HL-60 (cell line): ENCODE measurements at regions not wholly inside any gene's neighbourhood (a gene's known extent, or its start where the extent isn't known, plus 50 kb on each side); places are given as distances from the start of the nearest gene placed in this dataset.
"Not testable (repeated sequence)": the region's sequence is repeated elsewhere in the genome, so short reads cannot be mapped to it uniquely, and the experiment has no call there.

Experiments used
- DNase-seq, 2 experiments: peaks; one replicate each; pipeline ENCODE4 v3.0.0-alpha.2; 2010 to 2020; ENCODE audit warnings: low read depth in 1 of 2, low spot score in 1 of 2
- H3K27ac ChIP-seq: fragments of 250-450 bp; sonication (Bioruptor Pico); replicated peaks from 2 replicates; pipeline ENCODE4 v1.5.1; 2020; ENCODE audit warnings: mild to moderate bottlenecking, moderate library complexity
- H3K27me3 ChIP-seq: fragments of 250-450 bp; sonication (Bioruptor Pico); 2 replicates; pipeline ENCODE4 v1.5.1; 2021; ENCODE audit warnings: mild to moderate bottlenecking, moderate library complexity; ENCODE audit not compliant: insufficient read depth, poor library complexity, severe bottlenecking
- H3K4me3 ChIP-seq: replicated peaks from 2 replicates; pipeline ENCODE4 v1.5.1; 2011; ENCODE audit warnings: mild to moderate bottlenecking, control low read depth, low read length; ENCODE audit not compliant: insufficient read depth
- GABPA ChIP-seq: IDR thresholded peaks from 2 replicates; pipeline ENCODE4 v1.6.1; 2012; ENCODE audit warnings: low read depth
- POLR2AphosphoS5 ChIP-seq: IDR thresholded peaks from 2 replicates; pipeline ENCODE4 v1.6.1; 2012; ENCODE audit warnings: low read depth
- SPI1 ChIP-seq: IDR thresholded peaks from 2 replicates; pipeline ENCODE4 v1.6.1; 2012; ENCODE audit warnings: low read depth, mild to moderate bottlenecking, borderline replicate concordance
- TF ChIP-seq, protein P1 (sequence below): IDR thresholded peaks from 2 replicates; pipeline ENCODE4 v1.6.1; 2012; ENCODE audit warnings: low read depth; ENCODE audit not compliant: insufficient replicate concordance
- TF ChIP-seq, protein P2 (sequence below): IDR thresholded peaks from one replicate; pipeline ENCODE4 v1.5.1; 2011; ENCODE audit warnings: low read length, control low read depth, inconsistent platforms; ENCODE audit not compliant: insufficient read depth

DNA sequence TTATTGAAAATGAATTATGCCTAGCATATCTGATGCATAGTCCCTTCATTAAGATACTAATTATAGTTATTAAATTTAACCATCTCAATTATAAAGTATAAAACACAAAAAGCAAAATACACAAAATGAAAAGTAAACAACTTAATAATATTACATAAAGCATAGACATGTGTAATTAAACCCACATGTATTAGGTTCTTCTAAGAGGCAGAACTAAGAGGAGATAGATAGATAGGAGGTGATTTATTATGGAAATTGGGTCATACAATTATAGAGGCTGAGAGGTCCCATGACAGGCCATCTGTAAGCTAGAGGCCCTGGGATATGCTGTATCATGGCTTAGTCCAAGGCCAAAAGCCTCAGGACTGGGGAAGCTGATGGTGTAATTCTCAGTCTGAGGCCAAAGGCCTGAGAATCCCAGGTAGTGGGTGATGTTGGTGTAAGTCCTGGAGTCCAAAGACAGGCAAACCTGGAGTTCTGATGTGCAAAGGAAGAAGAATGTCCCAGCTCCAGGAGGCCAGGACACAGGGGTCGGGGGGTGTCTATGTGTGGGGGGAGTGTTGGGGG is 953.3 kb downstream of the TRHDE start:
- Histone ChIP-seq H3K4me3 (no peak overlapping the region), H3K27ac (no peak overlapping the region), H3K27me3 (no peaks in the 10 kb centered on the region)
- TF ChIP-seq SPI1, result no peak
- no peak for TF ChIP-seq POLR2AphosphoS5
- no peak for TF ChIP-seq GABPA
- TF ChIP-seq, protein P1, sequence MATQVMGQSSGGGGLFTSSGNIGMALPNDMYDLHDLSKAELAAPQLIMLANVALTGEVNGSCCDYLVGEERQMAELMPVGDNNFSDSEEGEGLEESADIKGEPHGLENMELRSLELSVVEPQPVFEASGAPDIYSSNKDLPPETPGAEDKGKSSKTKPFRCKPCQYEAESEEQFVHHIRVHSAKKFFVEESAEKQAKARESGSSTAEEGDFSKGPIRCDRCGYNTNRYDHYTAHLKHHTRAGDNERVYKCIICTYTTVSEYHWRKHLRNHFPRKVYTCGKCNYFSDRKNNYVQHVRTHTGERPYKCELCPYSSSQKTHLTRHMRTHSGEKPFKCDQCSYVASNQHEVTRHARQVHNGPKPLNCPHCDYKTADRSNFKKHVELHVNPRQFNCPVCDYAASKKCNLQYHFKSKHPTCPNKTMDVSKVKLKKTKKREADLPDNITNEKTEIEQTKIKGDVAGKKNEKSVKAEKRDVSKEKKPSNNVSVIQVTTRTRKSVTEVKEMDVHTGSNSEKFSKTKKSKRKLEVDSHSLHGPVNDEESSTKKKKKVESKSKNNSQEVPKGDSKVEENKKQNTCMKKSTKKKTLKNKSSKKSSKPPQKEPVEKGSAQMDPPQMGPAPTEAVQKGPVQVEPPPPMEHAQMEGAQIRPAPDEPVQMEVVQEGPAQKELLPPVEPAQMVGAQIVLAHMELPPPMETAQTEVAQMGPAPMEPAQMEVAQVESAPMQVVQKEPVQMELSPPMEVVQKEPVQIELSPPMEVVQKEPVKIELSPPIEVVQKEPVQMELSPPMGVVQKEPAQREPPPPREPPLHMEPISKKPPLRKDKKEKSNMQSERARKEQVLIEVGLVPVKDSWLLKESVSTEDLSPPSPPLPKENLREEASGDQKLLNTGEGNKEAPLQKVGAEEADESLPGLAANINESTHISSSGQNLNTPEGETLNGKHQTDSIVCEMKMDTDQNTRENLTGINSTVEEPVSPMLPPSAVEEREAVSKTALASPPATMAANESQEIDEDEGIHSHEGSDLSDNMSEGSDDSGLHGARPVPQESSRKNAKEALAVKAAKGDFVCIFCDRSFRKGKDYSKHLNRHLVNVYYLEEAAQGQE, result no peak
- TF ChIP-seq, protein P2, sequence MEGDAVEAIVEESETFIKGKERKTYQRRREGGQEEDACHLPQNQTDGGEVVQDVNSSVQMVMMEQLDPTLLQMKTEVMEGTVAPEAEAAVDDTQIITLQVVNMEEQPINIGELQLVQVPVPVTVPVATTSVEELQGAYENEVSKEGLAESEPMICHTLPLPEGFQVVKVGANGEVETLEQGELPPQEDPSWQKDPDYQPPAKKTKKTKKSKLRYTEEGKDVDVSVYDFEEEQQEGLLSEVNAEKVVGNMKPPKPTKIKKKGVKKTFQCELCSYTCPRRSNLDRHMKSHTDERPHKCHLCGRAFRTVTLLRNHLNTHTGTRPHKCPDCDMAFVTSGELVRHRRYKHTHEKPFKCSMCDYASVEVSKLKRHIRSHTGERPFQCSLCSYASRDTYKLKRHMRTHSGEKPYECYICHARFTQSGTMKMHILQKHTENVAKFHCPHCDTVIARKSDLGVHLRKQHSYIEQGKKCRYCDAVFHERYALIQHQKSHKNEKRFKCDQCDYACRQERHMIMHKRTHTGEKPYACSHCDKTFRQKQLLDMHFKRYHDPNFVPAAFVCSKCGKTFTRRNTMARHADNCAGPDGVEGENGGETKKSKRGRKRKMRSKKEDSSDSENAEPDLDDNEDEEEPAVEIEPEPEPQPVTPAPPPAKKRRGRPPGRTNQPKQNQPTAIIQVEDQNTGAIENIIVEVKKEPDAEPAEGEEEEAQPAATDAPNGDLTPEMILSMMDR, result no peak
- no peak for DNase-seq

DNA sequence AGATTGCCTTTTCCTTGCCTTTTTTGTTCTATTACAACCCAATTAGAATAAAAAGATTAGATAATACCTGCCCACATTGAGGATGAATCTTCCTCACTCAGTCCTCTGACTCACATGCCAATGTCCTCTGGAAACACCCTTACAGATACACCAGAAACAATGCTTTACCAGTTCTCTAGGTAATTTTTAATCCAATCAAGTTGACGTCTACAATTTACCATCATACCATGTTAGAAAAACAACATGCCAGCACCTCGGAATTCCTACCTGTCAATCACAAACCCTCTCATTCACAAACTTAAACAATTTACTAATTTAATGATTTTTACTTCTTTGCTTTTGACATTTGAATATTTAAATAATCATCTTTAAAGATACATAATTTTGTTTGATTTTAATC is 953.8 kb downstream of the TRHDE start:
- H3K27me3 ChIP-seq, result no peaks in the 10 kb centered on the region
- no peak for DNase-seq
- no peak overlapping the region for H3K4me3 ChIP-seq
- no peak overlapping the region for H3K27ac ChIP-seq
- TF ChIP-seq SPI1 (no peak), GABPA (no peak), POLR2AphosphoS5 (no peak)
- TF ChIP-seq, protein P2, result no peak
- TF ChIP-seq, protein P1, result no peak

DNA sequence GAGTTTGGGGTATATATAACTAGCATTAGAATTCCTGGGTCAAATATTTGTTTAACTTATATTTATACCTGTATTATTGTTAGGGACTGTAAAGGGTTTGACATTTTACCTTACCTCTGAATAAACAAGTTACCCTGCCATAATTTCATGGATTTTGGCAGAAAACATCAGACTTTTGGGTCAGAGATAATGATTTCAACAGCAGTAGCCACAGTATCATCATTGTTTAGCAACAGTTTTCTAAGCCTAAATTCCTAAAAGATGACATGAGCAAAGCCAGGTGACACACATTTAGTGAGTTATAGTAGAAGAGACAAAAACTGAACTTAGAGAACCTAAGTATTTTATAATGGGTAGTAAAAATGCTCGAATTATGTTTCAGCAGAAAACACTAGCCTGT is 954.4 kb downstream of the TRHDE start:
- H3K27ac ChIP-seq, result no peak overlapping the region
- TF ChIP-seq, protein P1, result no peak
- TF ChIP-seq SPI1, result no peak

GRCh38 chr12:73228828-73229227 is 956.7 kb downstream of the TRHDE start:
- H3K4me3 ChIP-seq, H3K27ac ChIP-seq, DNase-seq, H3K27me3 ChIP-seq: not testable (repeated sequence)

More for the DNA sequence above, 954.4 kb downstream of the TRHDE start:
- no peak for DNase-seq
- no peak overlapping the region for H3K4me3 ChIP-seq
- no peaks in the 10 kb centered on the region for H3K27me3 ChIP-seq
